ENCODE measurements at regions not wholly inside any gene's neighbourhood (a gene's known extent, or its start where the extent isn't known, plus 50 kb on each side); places are given as distances from the start of the nearest gene placed in this dataset.

- CTCF ChIA-PET = interaction anchor here (0.8 to 1.6 kb wide), 5 partner anchors 12 to 207 kb away, joined by 3 to 9 read pairs (median 4); no protein-coding TSS in a partner anchor
- no peak for FAIRE-seq
- Histone ChIP-seq H3K4me1 (ENCODE audit: control insufficient read depth, extremely low read depth, insufficient read depth, low read length) (peaks cover 7% of the 10 kb centered on the region), H2AFZ (ENCODE audit: low read depth, low read length) (no peak overlapping the region), H4K20me1 (replicated peaks; ENCODE audit: control insufficient read depth, extremely low read depth, insufficient read depth, low read length) (no peaks in the 10 kb centered on the region), H3K36me3 (ENCODE audit: control insufficient read depth in 2 of 2, extremely low read depth in 1 of 2, insufficient read depth in 2 of 2, low read length in 2 of 2) (no peaks in the 10 kb centered on the region), H3K9ac (replicated peaks; ENCODE audit: extremely low read depth, insufficient read depth, low read length) (no peak overlapping the region), H3K27me3 (ENCODE audit: control insufficient read depth in 2 of 2, insufficient read depth in 2 of 2, low read length in 2 of 2) (no peaks in the 10 kb centered on the region), H3K9me1 (replicated peaks; ENCODE audit: control insufficient read depth, extremely low read depth, insufficient read depth, low read length) (no peaks in the 10 kb centered on the region), H3K4me2 (ENCODE audit: insufficient read depth, low read length) (no peak overlapping the region), H3K4me3 (replicated peaks in 1 of 3; ENCODE audit: insufficient read depth in 1 of 3, low read depth in 1 of 3, low read length in 3 of 3) (no peak overlapping the region), H3K9me3 (replicated peaks; ENCODE audit: control insufficient read depth, insufficient read depth, low read length) (no peaks in the 10 kb centered on the region), H3K79me2 (ENCODE audit: control insufficient read depth, insufficient read depth, low read length) (no peaks in the 10 kb centered on the region), H3K27ac (ENCODE audit: insufficient read depth, low read depth, low read length) (no peak overlapping the region)
- dilution Hi-C loops (cut with MboI; ENCODE audit: extremely low pct_ligation_motif_present, low sequenced_read_pairs) (no loop called here), intact Hi-C loops (cut with micrococcal nuclease) (loop anchor here (10.0 kb wide), 1 partner anchor 1121 kb away; the partner anchor contains the start of gene NPAS3)
- BruUV-seq (replicated peaks) = no TSS peak
- no peak for DNase-seq (ENCODE audit: low read depth, low spot score)
- POLR2A ChIA-PET = no interaction called here
- TF ChIP-seq MYC (IDR thresholded peaks at IDR 0.05; ENCODE audit: low read depth, low read length) = no peak
- TF ChIP-seq GATA2 (IDR thresholded peaks at IDR 0.05; ENCODE audit: insufficient read depth, insufficient read length, low read depth, low read length) = no peak
- TF ChIP-seq JUN (IDR thresholded peaks at IDR 0.05; ENCODE audit: borderline replicate concordance, insufficient read depth, insufficient read length, low read depth) = no peak
- TF ChIP-seq, protein P1, sequence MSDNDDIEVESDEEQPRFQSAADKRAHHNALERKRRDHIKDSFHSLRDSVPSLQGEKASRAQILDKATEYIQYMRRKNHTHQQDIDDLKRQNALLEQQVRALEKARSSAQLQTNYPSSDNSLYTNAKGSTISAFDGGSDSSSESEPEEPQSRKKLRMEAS (IDR thresholded peaks at IDR 0.05; ENCODE audit: insufficient read depth, insufficient read length) = no peak
- no peak for TF ChIP-seq CTCF (IDR thresholded peaks at IDR 0.05; ENCODE audit: extremely low read depth in 1 of 2, insufficient read depth in 1 of 2, low read depth in 1 of 2, low read length in 2 of 2)
- TF ChIP-seq EZH2 (IDR thresholded peaks at IDR 0.05; ENCODE audit: borderline replicate concordance, low read depth, low read length, severe bottlenecking) = no peak
- no peak for TF ChIP-seq POLR2A (IDR thresholded peaks at IDR 0.05; ENCODE audit: low read depth, low read length)
- TF ChIP-seq POLR2AphosphoS5 (IDR thresholded peaks at IDR 0.05; ENCODE audit: insufficient read depth, low read depth, low read length) = no peak
- TF ChIP-seq FOS (IDR thresholded peaks at IDR 0.05; ENCODE audit: borderline replicate concordance, insufficient read depth, low read length) = no peak
Observed at GRCh38 chr14:34056046-34056445, 105.2 kb upstream of the EGLN3 start.

Measured in endothelial cell of umbilical vein (primary cell).